NB4 (cell line): ENCODE measurements at regions not wholly inside any gene's neighbourhood (a gene's known extent, or its start where the extent isn't known, plus 50 kb on each side); places are given as distances from the start of the nearest gene placed in this dataset.

Source experiments
- DNase-seq: peaks from one replicate; pipeline ENCODE4 v3.0.0; 2010; ENCODE audit warnings: low read depth
- H3K4me3 ChIP-seq: one replicate; pipeline ENCODE4 v1.5.1; 2011; ENCODE audit warnings: mild to moderate bottlenecking, low read depth, low read length, moderate library complexity
- CTCF ChIP-seq: IDR thresholded peaks from one replicate; pipeline ENCODE4 v1.5.1; 2012; ENCODE audit warnings: low read depth, low read length
- MAX ChIP-seq: IDR thresholded peaks from 2 replicates; pipeline ENCODE4 v1.6.1; 2011; ENCODE audit warnings: low read depth, low read length
- MYC ChIP-seq: IDR thresholded peaks from 2 replicates; pipeline ENCODE4 v1.6.1; 2011; ENCODE audit warnings: low read depth, low read length
- POLR2A ChIP-seq: IDR thresholded peaks from 2 replicates; pipeline ENCODE4 v1.6.1; 2011; ENCODE audit warnings: mild to moderate bottlenecking; ENCODE audit not compliant: insufficient read length; ENCODE audit errors: extremely low read depth

- DNase-seq: no peak
- TF ChIP-seq MAX (no peak), CTCF (no peak), MYC (no peak), POLR2A (no peak)
- H3K4me3 ChIP-seq: no peak overlapping the region
Observed at GRCh38 chr1:80282536-80282935, 1276.0 kb upstream of the ADGRL4 start.

GRCh38 chr1:80278936-80279335, 1272.4 kb upstream of the ADGRL4 start:
- DNase-seq: no peak
- TF ChIP-seq MYC: no peak
- TF ChIP-seq POLR2A: no peak
- no peak for TF ChIP-seq MAX
- TF ChIP-seq CTCF: no peak

GRCh38 chr1:80274256-80274655, 1267.7 kb upstream of the ADGRL4 start:
- DNase-seq: no peak
- TF ChIP-seq CTCF (no peak), MAX (no peak), MYC (no peak), POLR2A (no peak)
- H3K4me3 ChIP-seq: no peak overlapping the region

More at GRCh38 chr1:80278936-80279335, 1272.4 kb upstream of the ADGRL4 start:
- no peak overlapping the region for H3K4me3 ChIP-seq

- TF ChIP-seq MYC (no peak), POLR2A (no peak), MAX (no peak), CTCF (no peak)
- DNase-seq: no peak
- no peak overlapping the region for H3K4me3 ChIP-seq
Observed at GRCh38 chr1:80272495-80272894, 1266.0 kb upstream of the ADGRL4 start.

- no peak overlapping the region for H3K4me3 ChIP-seq
- no peak for TF ChIP-seq MYC
- TF ChIP-seq MAX: no peak
- no peak for TF ChIP-seq POLR2A
- TF ChIP-seq CTCF: no peak
- no peak for DNase-seq
Observed at GRCh38 chr1:80258659-80259058, 1252.1 kb upstream of the ADGRL4 start.

- H3K4me3 ChIP-seq: no peak overlapping the region
- no peak for DNase-seq
- TF ChIP-seq POLR2A (no peak), MAX (no peak), CTCF (no peak), MYC (no peak)
Observed at GRCh38 chr1:80251591-80251990, 1245.1 kb upstream of the ADGRL4 start.
